AG10803 (cell line): ENCODE measurements at regions not wholly inside any gene's neighbourhood (a gene's known extent, or its start where the extent isn't known, plus 50 kb on each side); places are given as distances from the start of the nearest gene placed in this dataset.
"Not testable (repeated sequence)": the region's sequence is repeated elsewhere in the genome, so short reads cannot be mapped to it uniquely, and the experiment has no call there.

Source experiments
- DNase-seq: peaks from one replicate; pipeline ENCODE4 v3.0.0; 2010; ENCODE audit warnings: low read depth
- H3K4me3 ChIP-seq: 2 replicates; pipeline ENCODE4 v1.5.1; 2011; ENCODE audit warnings: mild to moderate bottlenecking, low read length, control low read depth
- TF ChIP-seq, protein P1 (sequence below): conservative IDR thresholded peaks from 2 replicates; pipeline ENCODE4 v1.5.1; 2011; ENCODE audit warnings: mild to moderate bottlenecking, low read length, control low read depth, inconsistent platforms

DNA sequence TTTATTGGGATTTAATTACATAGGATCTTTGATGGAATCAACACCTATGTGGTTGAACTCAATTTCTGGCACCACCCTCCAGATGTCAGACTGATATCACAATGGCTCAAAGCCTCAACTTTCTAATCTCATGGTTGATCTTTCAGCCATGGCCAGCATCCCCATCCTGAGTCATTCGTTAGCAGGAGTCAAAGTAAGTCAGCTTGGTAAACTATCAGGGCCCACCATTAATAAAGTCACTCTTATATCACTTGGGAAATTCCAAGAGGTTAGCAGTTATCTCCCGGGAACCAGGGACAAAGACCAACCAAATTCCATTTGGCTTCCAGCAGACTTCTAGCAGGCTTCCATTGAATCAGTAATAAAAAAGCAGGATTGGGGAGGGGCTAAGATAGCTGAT lies 50.7 kb upstream of the TNFSF4 start:
- no peak overlapping the region for H3K4me3 ChIP-seq
- TF ChIP-seq, protein P1, sequence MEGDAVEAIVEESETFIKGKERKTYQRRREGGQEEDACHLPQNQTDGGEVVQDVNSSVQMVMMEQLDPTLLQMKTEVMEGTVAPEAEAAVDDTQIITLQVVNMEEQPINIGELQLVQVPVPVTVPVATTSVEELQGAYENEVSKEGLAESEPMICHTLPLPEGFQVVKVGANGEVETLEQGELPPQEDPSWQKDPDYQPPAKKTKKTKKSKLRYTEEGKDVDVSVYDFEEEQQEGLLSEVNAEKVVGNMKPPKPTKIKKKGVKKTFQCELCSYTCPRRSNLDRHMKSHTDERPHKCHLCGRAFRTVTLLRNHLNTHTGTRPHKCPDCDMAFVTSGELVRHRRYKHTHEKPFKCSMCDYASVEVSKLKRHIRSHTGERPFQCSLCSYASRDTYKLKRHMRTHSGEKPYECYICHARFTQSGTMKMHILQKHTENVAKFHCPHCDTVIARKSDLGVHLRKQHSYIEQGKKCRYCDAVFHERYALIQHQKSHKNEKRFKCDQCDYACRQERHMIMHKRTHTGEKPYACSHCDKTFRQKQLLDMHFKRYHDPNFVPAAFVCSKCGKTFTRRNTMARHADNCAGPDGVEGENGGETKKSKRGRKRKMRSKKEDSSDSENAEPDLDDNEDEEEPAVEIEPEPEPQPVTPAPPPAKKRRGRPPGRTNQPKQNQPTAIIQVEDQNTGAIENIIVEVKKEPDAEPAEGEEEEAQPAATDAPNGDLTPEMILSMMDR: no peak
- DNase-seq: no peak

DNA sequence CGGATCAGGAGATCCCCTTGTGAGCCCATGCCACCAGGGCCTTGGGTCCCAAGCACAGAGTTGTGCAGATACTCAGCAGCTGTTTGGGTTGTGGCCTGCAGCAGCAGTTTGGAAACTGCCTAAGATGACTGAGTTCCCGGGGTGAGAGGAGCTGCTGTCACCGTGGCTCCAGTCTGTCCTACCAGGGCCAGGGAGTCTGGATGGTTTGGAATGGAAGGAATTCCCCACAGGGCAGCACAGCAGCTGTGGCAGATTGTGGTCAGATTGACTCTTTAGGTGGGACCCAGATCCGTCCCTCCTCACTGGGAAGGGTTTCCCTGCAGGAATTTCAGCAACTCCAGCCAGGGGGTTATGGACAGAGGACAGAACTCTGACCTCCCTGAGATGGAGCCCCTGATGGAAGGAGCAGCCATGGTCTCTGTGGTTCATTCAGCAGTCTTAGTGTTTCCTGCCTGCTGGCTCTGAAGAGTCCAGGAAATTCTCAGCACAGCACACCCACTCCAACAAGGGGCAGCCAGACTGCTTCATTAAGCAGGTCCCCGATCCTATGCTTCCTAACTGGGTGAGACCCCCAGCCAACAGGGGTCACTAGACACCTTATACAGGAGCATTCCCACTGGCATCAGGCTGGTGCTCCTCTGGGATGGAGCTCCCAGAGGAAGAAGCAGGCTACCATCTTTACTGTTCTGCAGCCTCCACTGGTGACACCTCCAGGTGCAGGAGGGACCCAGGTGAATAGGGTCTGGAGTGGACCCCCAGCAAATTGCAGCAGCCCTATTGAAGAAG lies 51.5 kb upstream of the TNFSF4 start:
- H3K4me3 ChIP-seq: no peak overlapping the region
- TF ChIP-seq, protein P1: no peak
- peak; percentile 62 for DNase-seq

DNA sequence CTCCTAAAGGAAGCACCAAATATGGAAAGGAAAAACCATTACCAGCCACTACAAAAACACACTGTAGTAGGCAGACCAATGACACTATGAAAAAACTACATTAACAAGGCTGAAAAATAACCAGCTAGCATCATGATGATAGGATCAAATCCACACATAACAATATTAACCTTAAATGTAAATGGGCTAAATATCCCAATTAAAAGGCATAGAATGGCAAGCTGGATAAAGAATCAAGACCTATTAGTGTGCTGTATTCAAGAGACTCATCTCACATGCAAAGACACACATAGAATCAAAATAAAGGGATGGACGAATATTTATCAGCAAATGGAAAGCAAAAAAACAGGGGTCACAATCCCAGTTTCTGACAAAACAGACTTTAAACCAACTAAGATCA lies 53.2 kb upstream of the TNFSF4 start:
- DNase-seq, H3K4me3 ChIP-seq: not testable (repeated sequence)

DNA sequence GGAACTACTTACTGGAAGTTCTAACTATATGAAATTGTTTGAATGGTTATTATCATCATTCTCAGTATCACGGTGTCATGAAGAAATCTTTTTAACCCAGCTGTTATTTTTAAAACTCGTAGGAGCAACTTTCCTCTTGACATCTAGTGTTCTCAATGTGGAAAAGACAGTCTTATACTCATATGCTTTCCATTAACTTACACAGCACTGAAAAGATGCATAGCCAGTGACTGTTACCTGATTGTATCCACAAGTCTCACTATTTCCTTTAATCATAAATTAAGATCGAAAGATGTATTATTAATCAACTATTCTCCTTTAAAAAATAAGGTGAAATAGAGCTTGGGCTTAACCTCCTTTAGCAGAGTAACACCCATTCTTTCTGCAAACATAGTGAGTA lies 59.7 kb upstream of the TNFSF4 start:
- DNase-seq: peak; percentile 49
- TF ChIP-seq, protein P1: no peak
- H3K4me3 ChIP-seq: no peak overlapping the region

DNA sequence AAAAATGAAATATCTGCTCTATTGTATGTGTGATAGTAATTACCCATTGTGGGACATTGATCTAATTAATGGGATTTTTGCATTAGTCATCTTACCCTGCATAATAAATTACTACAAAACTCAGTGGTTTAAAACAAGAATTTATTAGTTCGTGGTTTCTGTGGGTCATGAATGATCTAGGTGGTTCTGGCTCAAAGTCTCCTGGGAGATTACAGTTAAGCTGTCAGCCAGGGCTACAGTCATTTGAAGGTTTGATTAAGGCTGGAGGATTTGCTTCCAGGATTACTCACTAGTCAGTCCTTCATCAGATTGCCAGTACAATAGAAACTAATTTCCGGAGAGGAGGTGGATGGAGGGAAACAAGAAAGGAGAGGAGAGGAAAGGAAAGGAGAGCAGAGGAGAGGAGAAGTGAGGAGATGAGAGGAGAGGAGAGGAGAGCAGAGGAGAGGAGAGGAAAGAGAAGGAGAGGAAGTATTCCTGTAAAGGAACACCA lies 60.4 kb upstream of the TNFSF4 start:
- peak; percentile 95 for DNase-seq
- H3K4me3 ChIP-seq: no peak overlapping the region
- TF ChIP-seq, protein P1: no peak

DNA sequence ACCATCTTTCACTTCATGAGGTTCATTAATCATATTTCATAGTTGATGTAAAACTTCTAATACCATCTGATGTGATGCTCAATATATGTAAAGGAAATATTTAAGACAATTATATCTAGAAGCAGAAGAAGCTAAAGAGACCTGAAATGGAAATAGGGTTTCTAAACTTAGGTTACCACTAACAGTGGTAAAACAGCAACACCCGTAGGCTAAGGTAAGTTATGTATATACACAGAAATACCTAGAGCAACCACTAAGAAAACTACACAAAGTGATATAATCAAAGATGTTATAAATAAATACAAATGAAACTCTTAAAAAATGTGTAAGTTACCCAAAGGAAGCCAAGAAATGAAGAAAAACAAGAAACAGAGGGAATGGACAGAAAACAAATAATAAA lies 61.1 kb upstream of the TNFSF4 start:
- TF ChIP-seq, protein P1: no peak
- H3K4me3 ChIP-seq: no peak overlapping the region
- DNase-seq: no peak

DNA sequence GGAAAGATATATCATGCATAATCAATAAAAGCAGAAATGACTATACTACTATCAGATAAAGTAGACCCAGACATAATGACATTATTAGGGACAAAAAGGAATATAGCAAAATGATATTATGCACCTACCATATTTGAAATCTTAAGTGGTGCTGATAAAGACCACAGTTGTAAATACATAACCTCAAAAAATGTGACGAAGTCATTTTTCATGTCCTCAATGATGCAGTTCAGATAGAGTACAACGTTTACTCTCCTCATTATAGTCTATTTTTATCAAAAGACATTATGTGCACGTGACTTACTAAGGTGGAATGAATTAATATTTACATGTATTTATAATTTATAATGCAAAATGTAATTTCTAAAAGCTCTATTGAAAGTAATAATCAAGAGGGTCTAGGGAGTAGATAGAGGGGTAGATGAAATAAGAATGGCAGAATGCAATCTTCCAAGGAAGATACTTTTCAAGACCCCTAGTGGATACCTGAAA lies 61.7 kb upstream of the TNFSF4 start:
- no peak overlapping the region for H3K4me3 ChIP-seq
- TF ChIP-seq, protein P1: no peak
- no peak for DNase-seq
